Suppressor macrophage (primary cell): ENCODE measurements at regions not wholly inside any gene's neighbourhood (a gene's known extent, or its start where the extent isn't known, plus 50 kb on each side); places are given as distances from the start of the nearest gene placed in this dataset.
"Not testable (repeated sequence)": the region's sequence is repeated elsewhere in the genome, so short reads cannot be mapped to it uniquely, and the experiment has no call there.

Source experiments
- DNase-seq, 4 experiments: peaks; one replicate each; pipeline ENCODE4 v3.0.0-alpha.2; 2020 to 2022

DNA sequence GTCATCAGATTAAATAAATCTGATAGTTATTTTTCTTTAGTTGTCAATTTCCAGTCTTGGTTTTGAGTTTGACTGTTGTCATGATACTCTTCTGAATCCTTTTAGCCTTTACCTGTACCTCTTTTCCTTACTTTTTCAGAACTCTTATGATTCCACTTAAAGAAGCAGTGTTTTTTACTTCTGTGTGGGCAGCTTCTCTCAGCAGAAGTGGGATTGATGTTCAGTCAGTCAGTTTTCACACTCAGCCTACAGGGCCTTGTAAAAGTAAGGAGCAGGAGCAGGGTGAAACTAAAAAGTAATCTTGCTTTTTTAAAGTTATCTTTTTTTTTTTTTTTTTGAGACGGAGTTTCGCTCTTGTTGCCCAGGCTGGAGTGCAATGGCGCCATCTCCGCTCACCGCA, 75.1 kb downstream of the HAUS1 start:
- DNase-seq = no peak

DNA sequence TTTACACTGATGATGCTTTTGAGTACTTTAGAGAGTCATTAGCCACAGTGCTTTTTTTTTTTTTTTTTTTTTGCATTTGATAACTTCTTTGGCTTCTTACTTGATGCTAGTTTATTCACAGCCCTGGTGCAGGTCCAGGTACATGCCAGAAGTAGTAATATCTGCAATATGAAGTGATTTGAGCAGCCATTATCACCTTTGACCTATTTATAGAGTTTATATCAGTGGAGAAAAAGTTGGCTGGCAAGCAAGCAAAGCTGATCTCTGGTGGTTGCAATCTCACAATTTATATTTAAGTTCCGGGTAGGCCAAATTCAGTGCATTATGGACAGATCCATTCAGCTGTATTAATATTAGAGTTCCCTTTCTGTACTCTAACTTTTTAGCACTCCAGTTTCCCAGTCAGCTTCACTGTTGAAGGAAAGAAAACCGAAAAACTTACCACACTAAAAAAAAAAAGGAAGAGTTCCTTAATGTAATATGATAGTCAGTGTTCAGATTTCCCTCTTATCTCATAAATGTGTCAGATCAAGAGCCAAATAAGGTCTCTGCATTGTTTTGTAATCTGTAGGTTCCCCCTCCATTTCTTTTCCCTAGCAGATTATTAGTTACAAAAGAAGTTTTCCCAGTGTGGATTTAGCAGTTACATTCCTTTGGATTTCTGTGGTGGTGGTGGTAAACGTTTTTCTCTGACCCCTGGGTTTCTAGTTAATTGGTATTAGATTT, 78.6 kb downstream of the HAUS1 start:
- peak in 1 of 4 experiments; percentile 8 for DNase-seq

DNA sequence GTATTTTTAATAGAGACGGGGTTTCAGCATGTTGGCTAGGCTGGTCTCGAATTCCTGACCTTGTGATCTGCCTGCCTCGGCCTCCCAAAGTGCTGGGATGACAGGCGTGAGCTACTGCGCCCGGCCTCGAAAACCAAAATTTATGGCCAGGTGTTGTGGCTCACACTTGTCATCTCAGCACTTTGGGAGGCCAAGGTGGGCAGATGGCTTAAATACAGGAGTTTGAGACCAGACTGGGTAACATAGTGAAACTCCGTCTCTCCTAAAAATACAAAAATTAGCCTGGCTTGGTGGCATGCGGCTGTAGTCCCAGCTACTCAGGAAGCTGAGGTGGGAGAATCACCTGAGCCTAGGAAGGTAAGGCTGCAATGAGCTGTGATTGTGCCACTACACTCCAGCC, 80.1 kb downstream of the HAUS1 start:
- not testable (repeated sequence) for DNase-seq

DNA sequence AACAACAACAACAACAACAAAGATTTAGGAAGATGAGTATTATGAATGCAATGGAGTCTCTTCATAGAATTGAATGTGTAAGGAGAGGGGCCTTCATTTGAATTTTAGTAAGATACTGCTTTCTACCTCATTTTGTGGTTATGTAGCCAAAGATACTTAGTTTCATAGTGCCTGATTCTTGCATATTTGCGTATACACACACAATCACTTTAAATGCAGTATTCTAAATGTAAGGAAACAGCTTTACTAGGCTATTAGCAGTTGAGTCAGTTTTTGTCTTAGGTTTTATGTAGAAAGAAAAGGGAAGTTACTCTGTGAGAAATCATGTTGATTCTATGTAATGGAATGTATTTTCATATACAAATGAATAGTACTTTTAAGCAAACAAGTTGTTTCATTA, 80.5 kb downstream of the HAUS1 start:
- peak in 2 of 4 experiments; percentile 29 to 38 for DNase-seq

DNA sequence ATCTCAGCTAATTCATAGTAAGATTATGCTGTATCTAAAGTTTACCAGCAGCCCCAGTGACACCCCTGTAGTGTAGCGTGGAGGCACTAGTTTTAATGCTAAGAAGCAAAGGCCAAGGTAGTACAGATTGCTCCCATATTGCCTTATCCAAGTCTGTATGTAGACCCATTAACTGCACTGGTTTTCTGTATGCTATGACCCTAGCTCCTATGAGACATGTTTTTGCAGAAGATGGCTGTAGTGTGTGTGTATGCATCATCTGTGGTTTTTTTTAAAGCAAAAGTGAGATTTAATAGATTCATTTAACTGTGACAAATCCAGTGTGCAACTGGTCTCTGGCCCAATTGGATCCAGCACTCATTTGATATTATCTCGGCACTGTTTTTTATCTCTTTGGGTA, 86.5 kb downstream of the HAUS1 start:
- no peak for DNase-seq

DNA sequence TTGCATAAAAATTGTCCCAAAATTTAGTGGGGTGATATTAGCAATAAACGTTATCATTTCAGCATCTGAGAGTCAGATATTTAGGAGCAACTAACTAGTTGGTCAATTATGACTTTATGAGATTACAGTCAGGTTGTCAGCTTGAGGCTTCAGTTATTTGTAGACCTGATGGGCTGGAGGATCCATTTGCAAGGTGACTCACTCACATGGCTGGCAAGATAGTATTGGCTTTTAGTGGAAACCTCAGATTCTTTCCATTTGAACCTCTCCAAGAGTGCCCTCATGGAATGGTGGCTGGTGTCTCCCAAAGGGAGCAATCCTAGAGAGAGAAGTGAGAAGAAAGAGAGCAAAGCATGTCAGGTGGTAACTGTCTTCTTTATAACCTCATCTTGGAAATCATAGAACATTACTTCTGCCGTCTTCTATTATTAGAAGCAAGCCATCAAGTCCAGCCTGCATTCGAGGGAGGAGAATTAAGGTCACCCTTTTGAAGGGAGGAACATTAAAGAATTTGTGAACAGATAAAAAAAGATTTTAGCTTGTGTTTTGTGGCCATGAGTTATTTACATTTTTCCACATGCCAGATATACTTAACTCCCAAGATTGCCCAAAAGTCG, 92.5 kb downstream of the HAUS1 start:
- DNase-seq = no peak

DNA sequence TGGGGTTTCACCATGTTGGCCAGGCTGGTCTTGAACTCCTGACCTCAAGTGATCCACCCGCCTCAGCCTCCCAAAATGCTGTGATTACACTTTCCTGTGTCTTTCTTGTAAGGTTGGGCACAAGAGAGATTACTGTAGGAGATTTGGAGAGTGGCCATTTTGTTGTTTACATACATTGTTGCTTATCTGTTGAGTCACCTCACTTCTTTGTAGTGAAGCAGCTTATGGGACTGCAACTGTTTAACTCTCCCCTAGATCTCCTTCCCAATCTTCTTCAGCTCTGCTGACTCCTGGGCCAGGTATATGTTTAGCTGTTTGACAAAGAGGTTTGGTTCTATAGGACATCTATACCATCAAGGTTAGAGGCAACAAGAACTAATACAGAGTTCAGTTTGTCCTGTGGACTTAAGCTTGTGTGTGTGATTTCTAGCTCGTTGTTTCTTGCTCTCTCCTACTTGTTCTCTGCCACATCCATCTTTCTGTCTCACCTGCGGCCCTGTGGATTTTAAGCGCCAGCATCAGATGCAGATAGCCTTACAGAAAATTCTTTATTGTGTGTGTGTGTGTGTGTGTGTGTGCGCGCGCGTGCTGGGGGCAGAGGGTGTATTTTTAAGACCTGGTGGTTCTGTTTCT, 95.4 kb downstream of the HAUS1 start:
- peak in 1 of 4 experiments; percentile 11 for DNase-seq

DNA sequence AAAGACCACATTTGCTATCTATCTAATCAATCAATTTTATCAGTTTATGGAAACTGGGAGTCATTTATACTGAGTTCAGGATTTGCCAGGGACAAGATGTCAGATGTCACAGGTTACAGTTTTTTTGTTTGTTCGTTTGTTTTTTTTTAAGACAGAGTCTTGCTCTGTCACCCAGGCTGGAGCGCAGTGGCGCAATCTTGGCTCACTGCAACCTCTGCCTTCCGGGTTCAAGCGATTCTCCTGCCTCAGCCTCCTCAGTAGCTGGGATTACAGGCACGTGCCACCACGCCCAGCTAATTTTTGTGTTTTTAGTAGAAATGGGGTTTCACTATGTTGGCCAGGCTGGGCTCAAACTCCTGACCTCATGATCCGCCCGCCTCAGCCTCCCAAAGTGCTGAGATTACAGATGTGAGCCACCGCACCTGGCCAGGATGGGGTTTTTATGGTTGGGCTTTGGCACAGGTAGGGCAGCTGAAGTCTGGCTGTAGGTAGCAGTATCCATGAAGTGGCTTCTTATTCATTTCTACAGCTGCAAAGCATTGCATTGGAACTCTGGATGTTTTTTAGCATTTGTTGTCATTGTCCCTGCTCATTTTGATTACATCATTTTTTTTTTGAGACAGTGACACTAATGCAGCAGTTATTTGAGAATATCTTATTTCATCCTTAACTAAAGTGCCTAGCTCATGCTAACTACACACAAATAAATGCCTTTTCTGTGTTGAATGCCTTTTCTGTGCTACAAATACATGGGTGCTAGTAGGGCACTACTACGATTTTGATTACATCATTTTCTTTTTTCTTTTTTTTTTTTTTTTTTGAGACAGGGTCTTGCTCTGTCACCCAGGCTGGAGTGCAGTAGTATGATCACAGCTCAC, 96.2 kb downstream of the HAUS1 start:
- DNase-seq = not testable (repeated sequence)

DNA sequence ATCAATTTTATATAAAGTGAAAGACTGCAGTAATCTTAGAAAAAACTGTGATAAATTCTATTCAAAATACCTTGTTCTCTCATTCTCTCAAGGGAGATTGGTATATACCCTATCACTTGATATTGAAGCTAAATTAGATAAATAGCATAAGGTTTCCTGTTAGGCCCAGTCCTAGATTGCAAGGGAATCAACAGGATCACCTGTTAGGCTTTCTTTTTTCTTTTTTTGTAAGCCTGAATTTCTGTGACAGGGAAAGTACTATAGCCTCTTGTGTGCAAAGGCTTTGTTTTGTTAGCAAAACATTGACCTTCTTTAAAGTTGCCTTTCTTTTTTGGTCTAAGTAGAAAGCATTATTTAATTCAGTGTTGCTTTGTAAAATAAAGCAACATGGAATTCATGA, 100.0 kb downstream of the HAUS1 start:
- DNase-seq = no peak

DNA sequence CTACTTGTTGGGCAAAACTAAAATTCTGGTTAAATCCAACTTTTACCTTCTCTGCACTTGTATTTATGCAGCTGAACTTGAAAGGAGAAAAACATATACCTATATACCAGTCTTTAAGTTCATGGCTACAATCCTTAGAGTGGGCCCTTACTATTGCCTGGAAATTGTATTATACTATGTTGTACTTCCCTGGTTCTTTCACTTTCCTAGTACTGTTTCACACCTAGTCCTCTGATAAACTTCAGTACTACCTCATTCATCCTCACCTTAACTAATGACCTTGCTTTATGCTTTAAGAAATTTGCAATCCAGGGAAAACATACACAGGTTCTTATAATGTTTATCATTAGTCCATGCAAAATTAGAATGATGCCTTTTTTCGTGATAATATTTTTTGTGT, 103.8 kb downstream of the HAUS1 start:
- no peak for DNase-seq

DNA sequence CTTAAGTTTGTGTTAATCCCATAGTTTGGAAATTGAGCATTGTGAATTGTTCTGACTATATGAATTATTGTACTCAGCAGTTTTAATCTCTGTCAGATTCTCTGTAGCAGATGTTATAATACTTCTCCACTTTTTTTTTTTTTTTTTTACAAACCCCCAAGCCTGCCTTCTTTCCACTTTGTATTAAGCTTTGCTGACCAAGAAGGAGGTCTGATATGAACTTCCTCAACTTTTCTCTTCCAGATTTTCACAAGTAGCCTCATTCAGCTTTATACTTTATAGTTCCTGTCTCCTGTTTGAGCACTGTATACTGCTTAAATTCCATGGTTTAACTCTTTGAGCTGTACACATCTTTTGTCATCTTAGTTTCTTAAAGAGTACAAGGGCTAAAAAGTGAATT, 105.0 kb downstream of the HAUS1 start:
- DNase-seq = peak; percentile 9 to 63 (median 33)

DNA sequence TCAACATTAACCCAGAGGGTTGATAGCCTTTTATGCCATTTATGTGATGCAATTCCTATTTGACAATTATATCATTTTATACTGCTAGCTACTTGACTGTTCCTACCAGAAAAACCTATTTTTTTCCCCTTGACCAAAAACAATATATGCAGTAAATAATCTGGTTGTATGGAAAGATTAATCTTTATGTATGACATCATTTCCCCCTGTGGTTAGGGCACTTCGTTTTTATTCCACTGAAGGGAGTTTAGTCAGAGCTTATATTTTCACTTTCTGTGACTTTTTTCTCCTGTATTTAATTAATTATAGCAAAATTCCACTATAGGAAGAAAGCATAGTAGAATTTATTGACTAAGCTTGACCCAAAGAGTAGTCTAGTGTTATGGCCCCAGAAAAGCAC, 107.6 kb downstream of the HAUS1 start:
- DNase-seq = peak in 2 of 4 experiments; percentile 30 to 38

DNA sequence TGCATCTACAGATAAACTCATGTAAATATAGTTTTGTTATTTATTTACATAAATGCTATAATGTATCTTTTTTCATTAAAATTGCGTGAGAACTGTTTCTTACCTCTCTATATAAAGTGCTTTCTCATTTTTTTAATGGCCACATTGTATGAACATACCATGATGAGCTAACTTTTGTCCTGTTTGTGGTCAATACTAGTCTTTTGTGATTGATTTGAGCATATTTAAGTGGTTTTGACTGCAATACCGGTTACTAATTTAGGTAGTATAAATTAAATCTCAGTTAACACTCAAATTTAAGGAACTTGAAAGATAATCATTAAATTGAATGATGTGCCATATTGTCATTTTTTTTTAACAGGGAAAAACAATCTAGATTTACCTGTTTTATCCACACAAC, 108.2 kb downstream of the HAUS1 start:
- DNase-seq = no peak

DNA sequence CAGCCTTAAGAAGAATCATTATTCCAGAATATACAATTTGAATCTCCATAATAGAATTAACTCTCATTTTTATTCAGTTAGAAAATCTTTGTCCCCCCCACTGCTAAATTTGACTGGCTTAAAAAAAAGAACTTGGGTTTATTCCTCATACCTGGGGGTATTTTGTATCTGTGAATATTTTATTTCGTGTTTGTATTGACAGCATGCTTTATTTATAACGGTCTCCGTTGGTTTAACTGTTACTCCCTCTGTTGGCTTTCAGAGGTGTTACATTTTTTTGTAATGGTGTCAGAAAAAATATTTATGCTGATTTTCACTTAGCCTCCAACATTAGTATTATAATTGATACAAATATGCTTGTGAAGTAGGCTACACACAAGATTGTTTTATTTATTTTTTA, 109.1 kb downstream of the HAUS1 start:
- DNase-seq = peak in 3 of 4 experiments; percentile 18 to 54 (median 46)

DNA sequence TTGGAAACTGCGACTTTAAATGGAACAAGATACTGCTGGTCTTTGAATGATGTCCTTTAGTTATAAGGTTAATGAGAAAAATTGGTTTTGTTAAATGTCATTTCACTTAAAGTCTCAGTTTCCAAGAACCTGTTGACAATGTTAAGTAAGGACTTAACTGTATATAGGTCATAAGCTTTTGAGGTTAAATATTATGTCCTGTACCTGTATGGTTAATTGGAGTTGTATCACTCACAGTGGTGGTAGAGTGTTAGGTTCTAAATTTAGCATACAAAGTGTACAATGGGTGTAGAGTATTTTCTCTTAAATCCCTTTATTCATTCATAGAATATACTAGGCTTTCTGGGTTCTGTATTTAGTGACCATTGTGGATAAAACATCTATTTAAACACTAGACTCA, 110.2 kb downstream of the HAUS1 start:
- DNase-seq = no peak

DNA sequence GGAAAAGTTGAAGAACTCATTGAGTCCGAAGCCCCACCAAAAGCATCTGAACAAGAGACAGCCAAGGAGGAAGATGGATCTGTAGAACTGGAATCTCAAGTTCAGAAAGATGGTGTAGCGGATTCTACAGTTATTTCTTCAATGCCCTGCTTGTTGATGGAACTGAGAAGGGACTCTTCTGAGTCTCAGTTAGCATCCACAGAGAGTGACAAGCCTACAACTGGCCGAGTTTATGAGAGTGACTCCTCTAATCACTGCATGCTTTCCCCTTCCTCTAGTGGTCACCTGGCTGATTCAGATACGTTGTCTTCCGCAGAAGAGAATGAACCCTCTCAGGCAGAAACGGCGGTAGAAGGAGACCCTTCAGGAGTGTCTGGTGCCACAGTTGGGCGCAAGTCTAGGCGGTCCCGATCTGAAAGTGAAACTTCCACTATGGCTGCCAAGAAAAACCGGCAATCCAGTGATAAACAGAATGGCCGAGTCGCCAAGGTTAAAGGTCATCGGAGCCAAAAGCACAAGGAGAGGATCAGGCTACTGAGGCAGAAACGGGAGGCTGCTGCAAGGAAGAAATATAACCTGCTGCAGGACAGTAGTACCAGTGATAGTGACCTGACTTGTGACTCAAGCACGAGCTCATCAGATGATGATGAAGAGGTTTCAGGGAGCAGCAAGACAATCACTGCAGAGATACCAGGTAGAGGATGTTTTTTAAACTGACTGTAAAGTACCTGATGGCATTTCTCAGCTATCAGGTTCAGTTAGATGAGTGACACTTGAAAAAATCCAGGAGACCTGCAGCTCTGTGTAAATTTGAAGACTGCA, 111.9 kb downstream of the HAUS1 start:
- no peak for DNase-seq

DNA sequence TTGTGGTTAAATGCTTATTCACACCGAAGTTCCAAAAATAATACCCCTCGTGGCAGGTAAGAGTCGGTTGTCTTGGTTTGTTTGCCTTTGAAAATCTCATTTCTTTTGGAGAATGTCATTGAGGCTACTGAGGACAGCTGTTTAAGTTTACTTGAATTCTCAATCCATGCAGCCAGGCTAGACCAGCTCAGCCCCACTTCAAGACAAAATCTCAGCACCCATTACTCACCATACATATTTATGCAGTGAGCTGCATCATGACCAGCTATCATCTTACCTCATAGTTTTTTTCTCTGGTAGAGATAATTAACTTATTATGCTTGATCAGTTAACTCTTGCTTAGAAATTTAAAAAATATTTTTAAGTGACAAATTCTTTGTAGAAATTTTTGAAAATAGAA, 115.9 kb downstream of the HAUS1 start:
- DNase-seq = no peak

DNA sequence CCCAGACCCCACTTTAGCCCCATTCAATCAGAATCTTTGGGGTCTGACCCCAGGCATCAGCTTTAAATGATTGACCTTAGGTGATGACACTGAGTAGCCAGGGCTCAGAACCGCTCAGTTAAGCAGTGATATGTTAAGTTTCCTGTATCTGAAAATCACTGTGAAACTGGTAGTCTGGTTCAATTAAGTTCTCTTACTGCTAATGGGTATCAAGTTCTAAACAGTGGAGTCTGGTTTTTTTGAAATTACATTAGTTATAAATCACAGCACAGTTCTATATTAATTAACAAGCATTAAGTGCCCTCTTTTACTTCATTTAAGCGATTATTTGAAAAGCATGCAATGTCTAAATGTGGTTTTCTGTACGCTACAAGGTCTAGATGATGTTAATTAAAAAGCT, 117.9 kb downstream of the HAUS1 start:
- DNase-seq = no peak

DNA sequence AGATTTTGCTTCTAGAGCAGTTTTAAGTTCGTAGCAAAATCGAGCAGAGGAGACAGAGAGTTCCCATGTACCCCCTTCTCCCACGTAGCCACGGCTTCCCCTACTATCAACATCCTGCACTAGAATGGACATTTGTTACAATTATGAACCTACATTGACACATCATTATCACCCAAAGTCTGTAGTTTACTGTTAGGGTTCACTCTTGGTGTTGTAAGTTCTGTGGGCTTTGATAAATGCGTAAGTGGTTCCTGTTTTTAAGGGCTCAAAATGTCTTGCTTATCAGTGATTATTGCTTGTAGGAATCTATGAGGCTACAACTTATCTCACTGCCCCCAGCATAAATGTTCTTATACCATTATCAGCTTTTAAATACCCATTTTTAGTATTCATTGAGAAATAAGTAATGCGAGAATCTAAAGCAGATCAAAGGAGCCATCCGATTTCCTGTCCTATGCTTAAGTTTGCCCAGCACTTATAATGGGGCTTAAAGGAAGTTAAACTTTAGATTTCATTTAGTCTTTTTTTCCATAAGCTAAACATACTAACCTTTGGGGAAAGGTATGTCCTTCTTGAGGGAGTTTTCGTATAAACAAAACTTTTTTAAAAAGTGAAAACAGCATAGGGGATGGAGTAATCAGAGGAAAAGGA, 118.7 kb downstream of the HAUS1 start:
- peak; percentile 3 to 50 (median 22) for DNase-seq

DNA sequence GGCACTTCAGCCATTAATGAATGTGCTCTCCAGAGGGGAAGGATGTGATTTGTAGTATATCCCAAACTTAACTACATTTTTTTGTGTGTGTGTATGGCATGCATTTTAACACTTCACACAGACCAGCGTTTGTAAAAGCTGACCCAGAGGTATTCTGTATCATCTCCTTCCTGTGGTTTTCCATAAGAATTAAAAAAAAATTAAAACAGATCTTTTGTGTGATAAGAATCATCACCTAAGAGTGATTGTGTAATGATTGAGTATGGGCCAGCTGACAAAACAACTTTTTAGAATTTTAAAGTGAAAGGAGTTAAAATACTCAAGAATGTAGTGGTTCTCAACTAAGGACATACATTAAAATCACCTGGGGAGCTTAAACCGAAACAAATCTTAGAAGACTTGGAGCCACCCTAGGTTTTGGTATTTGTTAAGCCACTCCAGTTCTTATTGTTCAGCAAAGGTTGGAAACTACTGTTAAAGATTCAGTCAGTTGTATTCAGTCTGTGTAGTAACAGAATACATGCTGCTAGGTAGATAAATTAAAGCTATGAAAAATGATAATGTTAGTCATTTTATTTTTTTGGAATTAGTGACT, 120.1 kb downstream of the HAUS1 start:
- DNase-seq = no peak

DNA sequence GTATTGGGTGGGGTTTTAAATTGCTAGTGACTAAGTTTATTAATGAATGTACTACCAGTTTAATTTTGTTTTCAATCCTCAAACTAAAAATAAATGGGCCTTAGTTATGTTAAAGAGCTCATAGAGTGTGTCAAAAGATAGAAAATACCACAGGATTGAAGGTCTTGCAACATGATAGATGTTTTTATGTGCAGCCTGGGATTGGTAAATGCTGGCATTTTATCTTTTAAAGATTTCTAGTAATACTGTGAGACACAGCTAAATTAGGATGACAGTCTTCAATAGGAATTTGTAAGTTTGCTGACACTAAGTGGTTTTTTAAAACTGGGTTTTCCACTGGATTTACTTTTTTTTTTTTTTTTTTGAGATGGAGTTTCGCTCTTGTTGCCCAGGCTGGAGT, 122.3 kb downstream of the HAUS1 start:
- DNase-seq = no peak
